A172 (cell line): ENCODE measurements at regions not wholly inside any gene's neighbourhood (a gene's known extent, or its start where the extent isn't known, plus 50 kb on each side); places are given as distances from the start of the nearest gene placed in this dataset.
A peak's percentile ranks its signal among the peaks of the same experiment; 100 is the strongest.
"Not testable (repeated sequence)": the region's sequence is repeated elsewhere in the genome, so short reads cannot be mapped to it uniquely, and the experiment has no call there.

Source experiments
- DNase-seq: peaks from one replicate; pipeline ENCODE4 v3.0.0-alpha.2; 2015; ENCODE audit warnings: low spot score

DNA sequence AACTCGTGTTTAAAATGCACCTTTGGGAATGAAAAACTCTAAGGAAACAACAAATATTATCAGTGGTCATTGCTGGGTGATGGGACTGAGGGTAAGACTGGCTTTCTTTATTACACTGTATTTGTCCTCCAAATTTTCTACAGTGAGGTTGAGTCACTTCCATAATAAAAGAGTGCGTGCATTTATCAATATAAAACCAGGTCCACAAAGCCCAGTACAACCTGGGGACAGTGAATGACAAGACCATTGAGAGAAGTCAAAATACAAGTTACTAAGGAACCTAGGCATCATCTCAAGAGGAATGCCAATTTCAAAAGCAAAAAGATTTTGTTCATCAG, 76.4 kb downstream of the MAGED4 start:
- no peak for DNase-seq

DNA sequence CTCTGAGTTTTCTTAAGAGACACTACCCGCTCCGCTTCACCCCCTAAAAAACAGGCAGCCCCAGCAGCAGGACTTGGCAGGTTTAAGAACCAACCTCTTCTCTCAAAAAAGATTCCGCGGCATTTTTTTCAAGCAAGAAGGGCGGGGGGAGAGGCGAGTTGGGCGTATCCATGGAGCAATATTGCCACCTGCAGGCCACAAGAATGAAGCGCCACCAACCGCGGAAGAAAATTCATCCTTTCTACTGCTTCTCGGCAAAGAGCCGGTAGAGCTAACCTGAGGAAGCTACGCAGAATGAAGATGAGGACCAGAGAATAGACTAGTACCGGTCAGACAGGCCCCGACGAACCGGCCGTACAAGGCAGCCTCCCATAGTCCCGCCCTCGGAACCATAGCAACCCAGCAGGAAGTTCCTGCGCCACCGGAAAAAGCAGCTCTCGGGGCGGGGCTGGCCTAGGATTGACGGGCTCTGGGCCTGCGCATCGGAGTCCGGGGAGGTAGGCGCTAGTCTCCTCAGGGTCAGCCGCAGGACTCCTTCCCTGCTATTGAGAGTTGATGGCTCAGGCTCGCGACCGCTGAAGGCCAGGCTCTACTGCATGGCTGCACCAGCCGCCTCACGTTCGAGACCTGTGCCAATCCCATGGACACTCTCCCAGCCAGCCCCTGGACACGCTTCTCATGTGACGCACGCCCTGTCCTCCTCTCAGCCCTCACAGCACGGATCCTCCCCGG, 76.9 kb downstream of the MAGED4 start:
- DNase-seq: peak; percentile 71

DNA sequence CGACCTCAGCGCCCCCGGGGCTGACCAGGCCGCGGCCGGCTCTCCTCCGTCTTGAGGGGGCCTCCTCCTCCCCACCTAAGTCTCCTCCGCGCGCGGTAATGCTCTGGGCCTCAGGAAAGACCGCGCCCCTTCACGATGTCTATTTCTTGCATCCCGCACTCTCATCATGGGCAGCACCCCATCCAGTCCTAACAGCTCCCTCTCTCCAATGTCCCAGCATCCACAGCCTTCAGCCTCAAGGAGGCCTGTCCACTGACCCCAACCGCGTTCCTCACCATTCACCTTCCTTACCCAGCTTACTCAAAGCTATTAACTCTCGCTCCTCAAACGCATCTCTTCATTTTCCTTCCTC, 77.5 kb downstream of the MAGED4 start:
- no peak for DNase-seq

DNA sequence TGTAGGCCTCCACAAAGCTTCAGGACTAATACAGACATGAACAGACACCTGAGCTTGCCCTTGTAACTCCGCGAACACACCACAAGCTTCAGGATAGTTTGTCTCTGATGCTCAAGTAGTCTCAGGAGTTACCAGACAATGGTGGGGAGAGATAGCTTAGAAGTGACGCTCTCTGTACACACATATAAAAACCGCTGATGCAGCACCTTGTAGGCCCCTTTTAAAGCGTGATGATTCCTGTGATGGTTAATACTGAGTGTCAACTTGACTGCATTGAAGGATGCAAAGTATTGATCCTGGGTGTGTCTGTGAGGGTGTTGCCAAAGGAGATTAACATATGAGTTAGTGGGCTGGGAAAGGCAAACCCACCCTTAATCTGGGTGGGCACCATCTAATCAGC, 78.7 kb downstream of the MAGED4 start:
- no peak for DNase-seq

DNA sequence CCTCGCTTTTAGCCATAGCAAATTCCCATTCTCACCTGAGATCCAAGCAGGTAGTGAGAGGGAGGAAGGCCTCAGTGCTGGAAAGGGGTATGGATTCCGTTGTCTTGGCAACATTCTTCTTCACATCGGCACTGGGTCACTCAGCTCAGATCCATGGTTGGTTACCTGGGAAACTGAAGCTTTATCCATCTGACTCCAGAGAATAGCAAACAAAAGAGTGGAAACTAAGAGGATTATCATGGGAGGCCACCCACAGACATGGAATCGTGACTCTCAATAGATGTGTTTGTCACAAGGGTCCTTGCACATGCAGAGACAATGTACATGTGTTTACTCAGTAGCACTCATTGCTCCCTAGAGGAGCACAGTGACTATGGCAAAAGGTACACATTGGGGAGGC, 81.0 kb downstream of the MAGED4 start:
- no peak for DNase-seq

DNA sequence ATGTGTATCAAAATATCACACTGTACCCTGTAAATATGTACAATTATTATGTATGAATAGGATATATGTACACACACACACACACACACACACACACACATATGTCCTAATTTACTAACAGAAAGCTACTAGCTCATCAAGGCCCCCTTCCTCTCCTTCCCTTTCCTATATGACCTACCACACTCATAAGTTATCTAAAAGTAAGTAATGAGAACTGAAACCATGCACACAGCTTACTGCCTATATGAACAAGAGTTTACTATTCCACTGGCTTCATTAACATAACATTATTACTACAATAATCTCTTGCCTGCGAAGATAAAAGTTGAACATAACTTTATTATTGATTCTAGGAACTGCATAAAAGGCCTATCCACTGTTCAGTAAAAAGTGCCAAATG, 83.8 kb downstream of the MAGED4 start:
- not testable (repeated sequence) for DNase-seq

DNA sequence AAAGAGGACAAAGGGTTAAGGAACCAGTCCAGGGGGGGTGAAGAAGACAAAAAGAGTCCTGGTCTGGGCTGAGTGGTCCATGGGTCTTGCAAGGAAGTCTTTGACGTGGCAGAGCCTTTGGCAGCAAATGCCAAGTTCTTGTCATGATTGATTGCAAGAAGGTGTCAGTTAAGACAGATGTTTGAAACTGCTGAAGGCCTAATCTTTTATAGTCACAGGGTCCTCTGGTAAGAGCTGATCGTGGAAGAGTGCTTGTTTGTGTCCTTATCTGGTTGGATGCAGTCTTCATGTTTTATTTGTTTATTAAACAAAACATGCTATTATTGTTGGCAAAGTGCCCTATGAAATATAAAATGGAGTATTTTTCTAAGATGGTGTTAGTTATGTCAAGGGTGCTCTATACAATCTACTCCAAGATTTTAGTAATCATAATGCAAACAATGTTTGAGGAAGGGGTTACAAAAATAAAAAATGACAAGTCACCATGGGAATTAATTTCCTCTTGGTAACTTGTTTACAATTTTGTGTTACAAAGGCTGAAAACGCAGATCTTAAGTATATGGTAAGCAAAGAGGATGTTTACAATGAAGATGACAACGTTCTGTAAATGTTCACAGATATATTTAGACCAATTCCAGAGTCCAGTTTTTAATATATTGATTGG, 85.9 kb downstream of the MAGED4 start:
- DNase-seq: no peak

DNA sequence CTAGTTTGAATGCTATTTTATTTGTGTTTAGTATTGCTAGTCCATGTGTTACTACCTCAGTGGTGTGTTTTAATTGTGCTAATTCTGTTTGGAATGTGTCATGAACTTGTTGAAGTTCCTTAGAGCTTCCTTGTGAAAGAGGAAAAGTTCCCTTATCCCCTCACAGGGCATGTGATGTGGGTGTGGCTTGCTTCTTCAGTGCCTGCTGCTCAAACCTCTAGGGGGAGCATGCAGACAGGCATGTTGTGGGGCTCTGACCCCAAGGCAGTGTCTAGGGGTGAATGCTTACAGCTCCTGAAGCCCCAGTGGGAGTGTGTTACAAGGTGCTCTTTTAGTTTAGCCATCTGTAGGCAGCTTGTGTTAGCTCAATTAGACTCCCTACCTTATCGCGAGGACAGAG, 86.5 kb downstream of the MAGED4 start:
- DNase-seq: peak; percentile 1

DNA sequence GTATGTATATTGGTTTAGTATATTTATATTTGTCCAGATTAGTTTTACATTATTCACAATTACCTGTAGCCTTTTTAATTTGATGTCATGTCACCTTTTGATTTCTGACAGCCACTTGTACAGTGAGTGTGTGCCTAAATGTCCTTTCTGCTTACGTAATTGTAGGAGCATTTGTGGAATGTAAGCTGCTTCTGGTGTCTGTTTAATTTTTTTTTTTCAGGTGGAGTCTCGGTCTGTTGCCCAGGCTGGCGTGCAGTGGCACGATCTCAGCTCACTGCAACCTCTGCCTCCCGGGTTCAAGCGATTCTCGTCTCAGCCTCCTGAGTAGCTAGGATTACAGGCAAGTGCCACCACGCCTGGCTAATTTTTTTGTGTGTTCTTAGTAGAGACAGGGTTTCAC, 91.2 kb upstream of the XAGE2 start:
- no peak for DNase-seq

DNA sequence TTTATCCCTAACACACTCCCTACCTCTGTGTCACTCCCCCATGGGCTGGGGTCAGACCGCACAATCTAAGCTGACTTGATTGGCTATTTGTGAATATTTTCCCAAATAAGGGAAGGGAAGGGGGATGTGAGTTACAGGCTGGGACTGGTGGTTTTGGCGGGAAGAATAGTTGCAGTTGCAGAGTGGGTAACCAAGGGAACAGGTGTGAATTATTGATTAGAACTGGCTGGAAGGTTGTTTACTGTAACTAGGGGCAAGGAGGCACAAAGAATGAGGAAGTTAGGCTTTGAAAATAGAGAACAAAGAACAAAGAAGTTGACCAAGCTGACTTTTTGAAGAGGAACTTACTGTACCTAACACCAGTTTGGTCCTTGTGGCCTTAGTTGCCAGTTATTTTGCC, 88.0 kb upstream of the XAGE2 start:
- DNase-seq: no peak

DNA sequence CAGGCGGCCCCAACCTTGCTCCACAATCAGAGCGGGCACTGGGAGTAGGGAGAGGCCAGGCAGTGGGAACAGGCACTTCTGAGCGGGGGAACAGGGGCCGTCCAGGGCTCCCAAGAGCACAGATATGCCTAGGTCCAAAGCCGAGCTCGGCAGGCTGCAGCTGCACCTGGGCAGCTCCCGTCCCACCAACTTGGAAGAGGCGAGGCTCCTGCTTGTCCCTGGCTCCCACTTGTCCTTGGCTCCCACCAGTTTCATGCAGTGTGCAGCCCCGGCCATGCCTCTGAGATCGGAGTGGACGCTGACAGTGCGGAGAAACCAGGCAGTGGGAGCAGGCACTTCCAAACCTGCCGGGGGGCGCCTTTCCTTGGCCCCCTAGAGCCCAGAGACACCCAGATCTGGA, 84.0 kb upstream of the XAGE2 start:
- DNase-seq: no peak

DNA sequence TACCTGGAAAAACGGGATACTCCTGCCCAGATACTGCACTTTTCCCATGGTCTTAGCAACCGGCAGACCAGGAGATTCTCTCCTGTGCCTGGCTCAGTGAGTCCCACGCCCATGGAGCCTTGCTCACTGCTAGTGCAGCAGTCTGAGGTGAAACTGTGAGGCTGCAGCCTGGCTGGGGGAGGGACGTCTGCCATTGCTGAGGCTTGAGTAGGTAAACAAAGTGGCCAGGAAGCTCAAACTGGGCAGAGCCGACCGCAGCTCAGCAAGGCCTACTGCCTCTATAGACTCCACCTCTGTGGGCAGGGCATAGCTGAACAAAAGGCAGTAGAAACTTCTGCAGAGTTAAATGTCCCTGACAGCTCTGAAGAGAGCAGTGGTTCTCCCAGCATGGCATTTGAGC, 69.9 kb upstream of the XAGE2 start:
- DNase-seq: not testable (repeated sequence)

DNA sequence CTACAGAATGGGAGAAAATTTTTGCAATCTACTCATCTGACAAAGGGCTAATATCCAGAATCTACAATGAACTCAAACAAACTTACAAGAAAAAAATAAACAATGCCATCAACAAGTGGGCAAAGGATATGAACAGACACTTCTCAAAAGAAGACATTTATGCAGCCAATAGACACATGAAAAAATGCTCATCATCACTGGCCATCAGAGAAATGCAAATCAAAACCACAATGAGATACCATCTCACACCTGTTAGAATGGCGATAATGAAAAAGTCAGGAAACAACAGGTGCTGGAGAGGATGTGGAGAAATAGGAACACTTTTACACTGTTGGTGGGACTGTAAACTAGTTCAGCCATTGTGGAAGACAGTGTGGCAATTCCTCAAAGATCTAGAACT, 60.3 kb upstream of the XAGE2 start:
- not testable (repeated sequence) for DNase-seq
